Tibial artery (tissue), 4 donors: ENCODE measurements at regions not wholly inside any gene's neighbourhood (a gene's known extent, or its start where the extent isn't known, plus 50 kb on each side); places are given as distances from the start of the nearest gene placed in this dataset.

Experiments
- DNase-seq, 2 donors: peaks; one replicate each; pipeline ENCODE4 v3.0.0-alpha.2; 2019
- H3K27ac ChIP-seq, 2 donors: fragments of 200-600 bp; sonication (generic) in 1 of 2; 1 replicate in 1 of 2; 2 replicates in 1 of 2; pipeline ENCODE4 v1.5.1; 2018 to 2019; ENCODE audit warnings: mild to moderate bottlenecking in 1 of 2
- H3K27me3 ChIP-seq, 2 donors: fragments of 200-600 bp; sonication (generic) in 1 of 2; one replicate each; pipeline versions ENCODE4 v1.5.1 to v1.6.0; 2016 to 2019
- H3K36me3 ChIP-seq, 3 donors: fragments of 200-600 bp; sonication (generic) in 2 of 3; one replicate each; pipeline ENCODE4 v1.5.1; 2016 to 2019; ENCODE audit warnings: mild to moderate bottlenecking in 2 of 3
- H3K4me1 ChIP-seq, 4 donors: fragments of 200-600 bp; sonication (generic) in 2 of 4; 1 replicate in 3 of 4; 2 replicates in 1 of 4; pipeline ENCODE4 v1.5.1; 2016 to 2019
- H3K4me3 ChIP-seq, 2 donors: fragments of 200-600 bp; sonication (generic) in 1 of 2; 1 replicate in 1 of 2; 2 replicates in 1 of 2; pipeline ENCODE4 v1.5.1; 2018 to 2019; ENCODE audit warnings: mild to moderate bottlenecking in 2 of 2
- H3K9me3 ChIP-seq, 3 donors: fragments of 200-600 bp; sonication (generic) in 1 of 3; one replicate each; pipeline ENCODE4 v1.5.1; 2016 to 2019
- CTCF ChIP-seq, 2 experiments: fragments of 200-600 bp in 1 of 2; fragments of 450-650 bp in 1 of 2; IDR thresholded peaks; one replicate each; pipeline ENCODE4 v1.5.1; 2017 to 2019; ENCODE audit warnings: antibody characterized with exemption in 2 of 2, mild to moderate bottlenecking in 1 of 2, moderate library complexity in 1 of 2
- intact Hi-C: fragments of 100-400 bp; cut with DNase I; formaldehyde crosslinking; loops from one replicate; pipeline ENCODE4 v1.15.0; 2023; ENCODE audit warnings: low total_unique reads

DNA sequence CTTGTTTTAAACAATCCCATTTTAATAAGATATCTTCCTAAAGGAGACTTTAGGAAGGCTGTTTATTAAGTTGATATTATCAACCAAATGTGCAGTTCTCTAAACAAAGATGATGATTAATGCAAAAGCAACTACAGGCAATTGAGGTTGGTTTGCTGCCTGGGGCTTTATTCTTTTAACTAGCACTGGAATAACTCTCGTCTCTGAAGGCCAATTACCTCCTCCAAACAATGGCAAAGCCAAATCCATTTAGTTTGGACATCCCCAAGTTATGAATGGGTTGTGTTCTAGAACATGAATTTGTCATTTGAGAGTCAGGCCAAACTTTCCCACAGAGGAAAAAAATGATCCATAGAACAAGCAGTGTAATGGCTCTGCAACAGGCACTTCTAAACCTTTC lies 114.1 kb downstream of the SLC16A9 start:
- DNase-seq, result no peak
- no peaks in the 10 kb centered on the region for H3K27me3 ChIP-seq
- no peaks in the 10 kb centered on the region for H3K9me3 ChIP-seq
- intact Hi-C loops, result no loop called here
- no peak for TF ChIP-seq CTCF (IDR thresholded peaks at IDR 0.05)
- H3K4me3 ChIP-seq, result no peak overlapping the region
- H3K4me1 ChIP-seq, result no peaks in the 10 kb centered on the region
- no peaks in the 10 kb centered on the region for H3K36me3 ChIP-seq
- H3K27ac ChIP-seq, result no peak overlapping the region

- no peak overlapping the region for H3K27ac ChIP-seq
- no peaks in the 10 kb centered on the region for H3K36me3 ChIP-seq
- H3K4me3 ChIP-seq, result no peak overlapping the region
- intact Hi-C loops, result no loop called here
- DNase-seq, result no peak
- TF ChIP-seq CTCF (IDR thresholded peaks at IDR 0.05), result no peak
- no peaks in the 10 kb centered on the region for H3K4me1 ChIP-seq
- no peaks in the 10 kb centered on the region for H3K27me3 ChIP-seq
- H3K9me3 ChIP-seq, result no peaks in the 10 kb centered on the region
Observed at GRCh38 chr10:59593768-59594167, 115.9 kb downstream of the SLC16A9 start.

GRCh38 chr10:59589796-59590195 lies 119.9 kb downstream of the SLC16A9 start:
- Histone ChIP-seq H3K9me3 (no peaks in the 10 kb centered on the region), H3K36me3 (no peaks in the 10 kb centered on the region), H3K27ac (no peak overlapping the region), H3K27me3 (no peaks in the 10 kb centered on the region), H3K4me3 (no peak overlapping the region), H3K4me1 (peaks cover 0 to 7% (median 4%) of the 10 kb centered on the region in 4 donors)
- intact Hi-C loops, result no loop called here
- DNase-seq, result no peak
- TF ChIP-seq CTCF (IDR thresholded peaks at IDR 0.05), result no peak

DNA sequence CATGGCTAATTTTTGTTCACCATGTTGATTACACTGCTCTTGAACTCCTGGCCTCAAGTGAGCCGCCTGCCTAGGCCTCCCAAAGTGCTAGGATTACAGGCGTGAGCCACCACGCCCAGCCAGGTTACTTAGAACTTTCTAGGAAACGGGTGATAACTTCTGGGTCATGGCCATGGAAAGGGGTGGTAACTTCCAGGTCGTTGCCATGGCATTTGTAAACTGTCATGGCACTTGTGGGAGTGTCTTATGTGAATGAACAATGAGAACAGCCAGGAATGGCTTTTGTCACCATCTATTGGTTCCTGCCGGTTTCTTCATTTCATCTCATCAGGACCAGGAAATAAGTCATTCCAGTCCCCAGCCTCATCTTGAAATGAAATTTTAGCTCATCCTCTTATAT lies 120.9 kb downstream of the SLC16A9 start:
- no peak overlapping the region for H3K4me3 ChIP-seq
- H3K27me3 ChIP-seq, result no peaks in the 10 kb centered on the region
- no peaks in the 10 kb centered on the region for H3K36me3 ChIP-seq
- DNase-seq, result no peak
- intact Hi-C loops, result no loop called here
- no peak for TF ChIP-seq CTCF (IDR thresholded peaks at IDR 0.05)
- H3K9me3 ChIP-seq, result no peaks in the 10 kb centered on the region
- H3K4me1 ChIP-seq, result peaks cover 0 to 12% (median 4%) of the 10 kb centered on the region in 4 donors
- no peak overlapping the region for H3K27ac ChIP-seq

DNA sequence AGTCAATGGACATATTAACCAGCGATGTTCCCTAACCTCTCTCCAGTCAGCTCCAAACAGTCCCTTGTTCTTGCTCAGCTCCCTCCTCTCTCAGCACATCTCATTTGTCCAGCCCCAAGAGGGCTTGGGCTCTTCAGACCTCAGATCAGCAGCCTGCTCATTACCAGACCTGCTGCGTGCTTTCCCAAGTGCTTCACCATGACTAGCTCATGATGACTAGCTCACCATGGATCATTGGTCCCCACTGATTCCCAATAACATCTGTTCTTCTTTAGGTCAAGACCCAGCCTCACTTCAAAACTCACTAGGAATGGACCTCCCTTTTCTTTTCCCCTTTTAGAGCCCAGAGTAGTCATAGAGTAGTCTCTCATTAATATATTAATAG lies 121.9 kb downstream of the SLC16A9 start:
- TF ChIP-seq CTCF (IDR thresholded peaks at IDR 0.05), result no peak
- intact Hi-C loops, result no loop called here
- Histone ChIP-seq H3K27me3 (no peaks in the 10 kb centered on the region), H3K36me3 (no peaks in the 10 kb centered on the region), H3K4me1 (peaks cover 0 to 13% (median 5%) of the 10 kb centered on the region in 4 donors), H3K9me3 (no peaks in the 10 kb centered on the region), H3K4me3 (no peak overlapping the region), H3K27ac (no peak overlapping the region)
- no peak for DNase-seq

GRCh38 chr10:59587083-59587755 lies 122.4 kb downstream of the SLC16A9 start:
- no peak overlapping the region for H3K4me3 ChIP-seq
- no peak overlapping the region for H3K27ac ChIP-seq
- H3K36me3 ChIP-seq, result no peaks in the 10 kb centered on the region
- no peaks in the 10 kb centered on the region for H3K9me3 ChIP-seq
- peaks cover 0 to 18% (median 6%) of the 10 kb centered on the region in 4 donors for H3K4me1 ChIP-seq
- intact Hi-C loops, result no loop called here
- TF ChIP-seq CTCF (IDR thresholded peaks at IDR 0.05), result no peak
- no peak for DNase-seq
- no peaks in the 10 kb centered on the region for H3K27me3 ChIP-seq
